ENCODE measurements at regions not wholly inside any gene's neighbourhood (a gene's known extent, or its start where the extent isn't known, plus 50 kb on each side); places are given as distances from the start of the nearest gene placed in this dataset.

GRCh38 chr10:65787571-65787970 is 1138.3 kb upstream of the LRRTM3 start:
- no peak for TF ChIP-seq CTCF (conservative IDR thresholded peaks at IDR 0.05; ENCODE audit: low read depth, low read length)
- TF ChIP-seq EZH2 (IDR thresholded peaks at IDR 0.05; ENCODE audit: borderline replicate concordance, low read depth, low read length, poor library complexity, severe bottlenecking) = no peak

Data from A673 (cell line).